GM10266 (cell line): ENCODE measurements at regions not wholly inside any gene's neighbourhood (a gene's known extent, or its start where the extent isn't known, plus 50 kb on each side); places are given as distances from the start of the nearest gene placed in this dataset.
"Not testable (repeated sequence)": the region's sequence is repeated elsewhere in the genome, so short reads cannot be mapped to it uniquely, and the experiment has no call there.

Experiments used
- DNase-seq: peaks from one replicate; pipeline ENCODE4 v3.0.0; 2012; ENCODE audit errors: extremely low spot score
- CTCF ChIP-seq: IDR thresholded peaks from 2 replicates; pipeline ENCODE4 v1.5.1; 2012; ENCODE audit warnings: mild to moderate bottlenecking, low read depth; ENCODE audit not compliant: control insufficient read depth, insufficient read depth; ENCODE audit errors: missing control alignments

- no peak for DNase-seq
- TF ChIP-seq CTCF: no peak
Measured at GRCh38 chrX:51215856-51216255, 116.8 kb upstream of the NUDT10 start.

GRCh38 chrX:51242212-51242611 lies 90.4 kb upstream of the NUDT10 start:
- TF ChIP-seq CTCF: no peak
- no peak for DNase-seq

GRCh38 chrX:51257490-51257889 lies 75.1 kb upstream of the NUDT10 start:
- TF ChIP-seq CTCF: no peak
- no peak for DNase-seq

DNA sequence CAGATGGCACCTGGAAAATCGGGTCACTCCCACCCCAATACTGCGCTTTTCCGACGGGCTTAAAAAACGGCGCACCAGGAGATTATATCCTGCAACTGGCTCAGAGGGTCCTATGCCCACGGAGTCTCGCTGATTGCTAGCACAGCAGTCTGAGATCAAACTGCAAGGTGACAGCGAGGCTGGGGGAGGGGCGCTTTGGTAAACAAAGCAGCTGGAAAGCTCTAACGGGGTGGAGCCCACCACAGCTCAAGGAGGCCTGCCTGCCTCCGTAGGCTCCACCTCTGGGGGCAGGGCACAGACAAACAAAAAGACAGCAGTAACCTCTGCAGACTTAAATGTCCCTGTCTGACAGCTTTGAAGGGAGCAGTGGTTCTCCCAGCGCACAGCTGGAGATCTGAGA lies 70.4 kb upstream of the NUDT10 start:
- not testable (repeated sequence) for DNase-seq

- TF ChIP-seq CTCF: no peak
- DNase-seq: no peak
Measured at GRCh38 chrX:51272638-51273037, 60.0 kb upstream of the NUDT10 start.

GRCh38 chrX:51281758-51282318 lies 50.8 kb upstream of the NUDT10 start:
- no peak for TF ChIP-seq CTCF
- DNase-seq: no peak
